IMR-90 (cell line): ENCODE measurements at regions not wholly inside any gene's neighbourhood (a gene's known extent, or its start where the extent isn't known, plus 50 kb on each side); places are given as distances from the start of the nearest gene placed in this dataset.

ENCODE experiments used
- BHLHE40 ChIP-seq: fragments of 150-350 bp; IDR thresholded peaks from 2 replicates; pipeline ENCODE4 v1.6.1; 2016; ENCODE audit warnings: mild to moderate bottlenecking, low read depth, low read length
- CEBPB ChIP-seq: IDR thresholded peaks from 2 replicates; pipeline ENCODE4 v1.6.1; 2012; ENCODE audit warnings: low read depth, low read length, improper control_type of control experiment
- CTCF ChIP-seq: conservative IDR thresholded peaks from 2 replicates; pipeline ENCODE4 v1.5.1; 2012; ENCODE audit warnings: mild to moderate bottlenecking, low read depth, low read length, improper control_type of control experiment
- ELK1 ChIP-seq: fragments of 150-350 bp; IDR thresholded peaks from 2 replicates; pipeline ENCODE4 v1.6.1; 2016; ENCODE audit warnings: low read depth, mild to moderate bottlenecking, low read length, moderate library complexity, borderline replicate concordance
- FOS ChIP-seq: fragments of 150-350 bp; IDR thresholded peaks from 2 replicates; pipeline ENCODE4 v1.6.1; 2016; ENCODE audit warnings: low read depth, low read length
- MAFK ChIP-seq: IDR thresholded peaks from 2 replicates; pipeline ENCODE4 v1.6.1; 2012; ENCODE audit warnings: low read depth, low read length, improper control_type of control experiment
- MXI1 ChIP-seq: IDR thresholded peaks from 2 replicates; pipeline ENCODE4 v1.6.1; 2012; ENCODE audit warnings: low read depth, mild to moderate bottlenecking, low read length, moderate library complexity, borderline replicate concordance
- POLR2A ChIP-seq: IDR thresholded peaks from 2 replicates; pipeline ENCODE4 v1.6.1; 2012; ENCODE audit warnings: mild to moderate bottlenecking, low read depth, low read length
- RAD21 ChIP-seq: IDR thresholded peaks from 2 replicates; pipeline ENCODE4 v1.6.1; 2012; ENCODE audit warnings: low read length, improper control_type of control experiment
- RCOR1 ChIP-seq: IDR thresholded peaks from 2 replicates; pipeline ENCODE4 v1.6.1; 2012; ENCODE audit warnings: mild to moderate bottlenecking, low read length, improper control_type of control experiment; ENCODE audit not compliant: insufficient replicate concordance
- RFX5 ChIP-seq: IDR thresholded peaks from 2 replicates; pipeline ENCODE4 v1.8.0; 2012; ENCODE audit warnings: low read depth, mild to moderate bottlenecking, low read length, moderate library complexity
- SMC3 ChIP-seq: fragments of 150-350 bp; IDR thresholded peaks from 2 replicates; pipeline ENCODE4 v1.6.1; 2016; ENCODE audit warnings: low read depth, mild to moderate bottlenecking, antibody characterized with exemption, low read length, moderate library complexity
- USF2 ChIP-seq: fragments of 150-350 bp; IDR thresholded peaks from 2 replicates; pipeline ENCODE4 v1.6.1; 2017; ENCODE audit warnings: mild to moderate bottlenecking, antibody characterized with exemption, low read length, low read depth

GRCh38 chr17:51528111-51528510 is 267.8 kb downstream of the UTP18 start:
- TF ChIP-seq RAD21 (no peak), CTCF (no peak), FOS (no peak), POLR2A (no peak), SMC3 (no peak), RCOR1 (no peak), ELK1 (no peak), RFX5 (no peak), BHLHE40 (no peak), MAFK (no peak), USF2 (no peak), CEBPB (no peak), MXI1 (no peak)
